Gastrocnemius medialis (tissue), 4 donors: ENCODE measurements at regions not wholly inside any gene's neighbourhood (a gene's known extent, or its start where the extent isn't known, plus 50 kb on each side); places are given as distances from the start of the nearest gene placed in this dataset.

Experiments
- ATAC-seq, 2 donors: fragments of 150-250 bp; one replicate each; pipeline ENCODE4 v1.9.1; 2016
- DNase-seq, 2 donors: peaks; one replicate each; pipeline ENCODE4 v3.0.0-alpha.2; 2019
- H3K27ac ChIP-seq, 4 donors: fragments of 200-600 bp; sonication (generic); 1 replicate in 1 of 4; 2 replicates in 3 of 4; pipeline ENCODE4 v1.5.1; 2016 to 2018; ENCODE audit warnings: mild to moderate bottlenecking in 2 of 4, moderate library complexity in 1 of 4
- H3K27me3 ChIP-seq, 3 donors: fragments of 200-600 bp; sonication (generic) in 2 of 3; 1 replicate in 1 of 3; 2 replicates in 2 of 3; pipeline versions ENCODE4 v1.5.1 to v1.6.0; 2016 to 2019; ENCODE audit warnings: mild to moderate bottlenecking in 1 of 3, moderate library complexity in 1 of 3
- H3K36me3 ChIP-seq, 2 donors: fragments of 200-600 bp; sonication (generic) in 1 of 2; one replicate each; pipeline ENCODE4 v1.5.1; 2017 to 2018
- H3K4me1 ChIP-seq, 2 donors: fragments of 200-600 bp; sonication (generic) in 1 of 2; one replicate each; pipeline ENCODE4 v1.5.1; 2016 to 2017; ENCODE audit warnings: mild to moderate bottlenecking in 2 of 2
- H3K4me3 ChIP-seq, 4 donors: fragments of 200-600 bp; sonication (generic) in 3 of 4; 1 replicate in 1 of 4; 2 replicates in 3 of 4; pipeline ENCODE4 v1.5.1; 2016 to 2019; ENCODE audit warnings: mild to moderate bottlenecking in 2 of 4
- H3K9me3 ChIP-seq, 3 donors: fragments of 200-600 bp; sonication (generic) in 2 of 3; 1 replicate in 1 of 3; 2 replicates in 2 of 3; pipeline ENCODE4 v1.5.1; 2016 to 2019
- POLR2A ChIP-seq, 2 donors: fragments of 450-650 bp; IDR thresholded peaks; one replicate each; pipeline ENCODE4 v1.6.1; 2017; ENCODE audit warnings: antibody characterized with exemption in 2 of 2, mild to moderate bottlenecking in 2 of 2, moderate library complexity in 2 of 2
- in situ Hi-C, 4 donors: fragments of 200-750 bp; cut with MboI; loops; one replicate each; pipeline versions ENCODE4 v1.15.0 to v1.8.0; 2017; ENCODE audit warnings: low sequenced_read_pairs in 4 of 4
- intact Hi-C: fragments of 100-400 bp; cut with DNase I; formaldehyde crosslinking; loops from one replicate; pipeline ENCODE4 v1.15.1; 2023; ENCODE audit warnings: low total_unique reads
- TF ChIP-seq, protein P1 (sequence below), 5 experiments: fragments of 450-650 bp in 3 of 5; fragments of 200-600 bp in 2 of 5; sonication (generic) in 2 of 5; IDR thresholded peaks in 4 of 5; conservative IDR thresholded peaks in 1 of 5; 1 replicate in 4 of 5; 2 replicates in 1 of 5; pipeline ENCODE4 v1.5.1; 2016 to 2019; ENCODE audit warnings: antibody characterized with exemption in 5 of 5, mild to moderate bottlenecking in 3 of 5, moderate library complexity in 3 of 5

DNA sequence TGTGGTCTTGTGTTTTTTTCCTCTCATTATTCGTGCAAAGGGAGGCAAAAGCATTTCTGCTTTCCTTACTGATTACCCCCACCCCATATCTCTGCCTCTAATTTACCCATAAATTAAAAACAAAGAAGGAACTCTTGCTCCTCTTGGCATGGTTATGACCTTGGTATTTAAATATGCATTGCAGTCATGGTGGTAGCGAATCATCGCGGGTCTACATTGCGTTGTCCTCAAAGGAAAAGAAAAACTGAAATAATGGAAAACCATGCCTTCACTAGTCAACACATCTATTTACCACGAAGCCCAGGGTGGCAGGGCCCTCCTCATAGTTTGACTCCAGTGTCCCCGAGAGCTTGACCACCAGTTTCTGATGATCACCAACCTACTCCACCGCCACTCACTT is 126.7 kb upstream of the PARP11 start:
- no peaks in the 10 kb centered on the region for H3K27me3 ChIP-seq
- DNase-seq, result no peak
- no peak overlapping the region for H3K4me3 ChIP-seq
- no peaks in the 10 kb centered on the region for H3K4me1 ChIP-seq
- no peak for ATAC-seq
- no peak for TF ChIP-seq POLR2A (IDR thresholded peaks at IDR 0.05)
- TF ChIP-seq, protein P1, sequence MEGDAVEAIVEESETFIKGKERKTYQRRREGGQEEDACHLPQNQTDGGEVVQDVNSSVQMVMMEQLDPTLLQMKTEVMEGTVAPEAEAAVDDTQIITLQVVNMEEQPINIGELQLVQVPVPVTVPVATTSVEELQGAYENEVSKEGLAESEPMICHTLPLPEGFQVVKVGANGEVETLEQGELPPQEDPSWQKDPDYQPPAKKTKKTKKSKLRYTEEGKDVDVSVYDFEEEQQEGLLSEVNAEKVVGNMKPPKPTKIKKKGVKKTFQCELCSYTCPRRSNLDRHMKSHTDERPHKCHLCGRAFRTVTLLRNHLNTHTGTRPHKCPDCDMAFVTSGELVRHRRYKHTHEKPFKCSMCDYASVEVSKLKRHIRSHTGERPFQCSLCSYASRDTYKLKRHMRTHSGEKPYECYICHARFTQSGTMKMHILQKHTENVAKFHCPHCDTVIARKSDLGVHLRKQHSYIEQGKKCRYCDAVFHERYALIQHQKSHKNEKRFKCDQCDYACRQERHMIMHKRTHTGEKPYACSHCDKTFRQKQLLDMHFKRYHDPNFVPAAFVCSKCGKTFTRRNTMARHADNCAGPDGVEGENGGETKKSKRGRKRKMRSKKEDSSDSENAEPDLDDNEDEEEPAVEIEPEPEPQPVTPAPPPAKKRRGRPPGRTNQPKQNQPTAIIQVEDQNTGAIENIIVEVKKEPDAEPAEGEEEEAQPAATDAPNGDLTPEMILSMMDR (IDR thresholded peaks at IDR 0.05 in 4 of 5, conservative IDR thresholded peaks at IDR 0.05 in 1 of 5), result no peak
- in situ Hi-C loops (no loop called here), intact Hi-C loops (loop anchor here (10.0 kb wide), 1 partner anchor 275 kb away; the partner anchor contains the start of gene CCND2)
- no peaks in the 10 kb centered on the region for H3K36me3 ChIP-seq
- H3K27ac ChIP-seq, result no peak overlapping the region
- no peaks in the 10 kb centered on the region for H3K9me3 ChIP-seq

GRCh38 chr12:3998968-3999792 is 126.0 kb upstream of the PARP11 start:
- no peak overlapping the region for H3K4me3 ChIP-seq
- intact Hi-C loops (loop anchor here (10.0 kb wide), 1 partner anchor 276 kb away; the partner anchor contains the start of gene CCND2), in situ Hi-C loops (no loop called here)
- H3K27ac ChIP-seq, result no peak overlapping the region
- H3K27me3 ChIP-seq, result no peaks in the 10 kb centered on the region
- H3K4me1 ChIP-seq, result no peaks in the 10 kb centered on the region
- DNase-seq, result no peak
- no peak for ATAC-seq
- no peaks in the 10 kb centered on the region for H3K9me3 ChIP-seq
- TF ChIP-seq POLR2A (IDR thresholded peaks at IDR 0.05), result no peak
- TF ChIP-seq, protein P1 (IDR thresholded peaks at IDR 0.05 in 4 of 5, conservative IDR thresholded peaks at IDR 0.05 in 1 of 5), result no peak
- no peaks in the 10 kb centered on the region for H3K36me3 ChIP-seq

DNA sequence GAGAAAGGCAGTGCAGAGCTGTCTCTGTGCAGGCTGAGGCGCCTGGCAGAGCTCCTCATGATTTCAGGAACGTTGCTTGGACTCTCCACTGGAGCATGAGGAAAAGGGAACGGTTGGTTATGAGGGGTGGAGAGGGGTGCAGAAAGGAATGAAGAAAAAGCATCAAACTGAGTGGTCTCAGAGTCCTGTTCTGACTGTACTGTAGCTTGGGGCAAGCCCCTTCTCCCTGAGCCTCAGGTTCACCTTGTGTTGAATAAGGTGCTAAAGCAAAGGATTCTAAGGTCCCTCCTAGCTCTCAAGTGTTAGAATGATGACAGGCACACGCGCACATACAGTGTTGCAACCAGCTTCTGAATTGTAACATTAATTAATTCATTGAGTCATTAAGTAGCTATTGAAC is 125.2 kb upstream of the PARP11 start:
- ATAC-seq, result no peak
- no peak for DNase-seq
- no peak for TF ChIP-seq POLR2A (IDR thresholded peaks at IDR 0.05)
- TF ChIP-seq, protein P1 (IDR thresholded peaks at IDR 0.05 in 4 of 5, conservative IDR thresholded peaks at IDR 0.05 in 1 of 5), result no peak
- intact Hi-C loops, result loop anchor here (10.0 kb wide), 1 partner anchor 276 kb away; the partner anchor contains the start of gene CCND2
- Histone ChIP-seq H3K36me3 (no peaks in the 10 kb centered on the region), H3K4me1 (no peaks in the 10 kb centered on the region), H3K27ac (no peak overlapping the region), H3K27me3 (no peaks in the 10 kb centered on the region), H3K9me3 (no peaks in the 10 kb centered on the region), H3K4me3 (no peak overlapping the region)
- in situ Hi-C loops, result no loop called here

DNA sequence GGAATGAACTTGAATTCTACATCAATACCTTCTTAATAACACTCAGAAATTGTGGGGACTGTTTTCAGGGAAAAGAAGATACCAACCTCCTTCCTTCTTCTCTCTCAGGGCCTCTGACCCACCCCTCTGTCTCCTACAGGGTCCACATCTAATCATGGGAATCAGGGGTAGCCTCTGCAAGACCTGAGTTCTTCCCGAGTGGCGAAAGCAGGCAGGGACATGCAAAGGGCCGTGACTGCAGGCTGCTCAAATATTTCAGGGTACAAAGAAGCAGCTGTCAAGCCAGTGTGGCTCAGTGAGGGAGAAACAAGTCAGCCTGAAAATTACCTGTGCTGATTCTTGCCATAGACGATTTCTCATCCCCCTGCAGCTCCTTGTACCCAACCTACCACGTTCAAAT is 123.1 kb upstream of the PARP11 start:
- in situ Hi-C loops, result no loop called here
- intact Hi-C loops, result loop anchor here (10.0 kb wide), 1 partner anchor 278 kb away; the partner anchor contains the start of gene CCND2

More for the DNA sequence above, 123.1 kb upstream of the PARP11 start:
- Histone ChIP-seq H3K9me3 (no peaks in the 10 kb centered on the region), H3K27me3 (peaks cover 0 to 3% (median 0%) of the 10 kb centered on the region in 3 donors), H3K36me3 (no peaks in the 10 kb centered on the region), H3K4me3 (no peak overlapping the region), H3K4me1 (no peaks in the 10 kb centered on the region), H3K27ac (no peak overlapping the region)
- TF ChIP-seq, protein P1 (IDR thresholded peaks at IDR 0.05 in 4 of 5, conservative IDR thresholded peaks at IDR 0.05 in 1 of 5), result no peak
- TF ChIP-seq POLR2A (IDR thresholded peaks at IDR 0.05), result no peak
- DNase-seq (no peak), ATAC-seq (no peak)
